ENCODE measurements at regions not wholly inside any gene's neighbourhood (a gene's known extent, or its start where the extent isn't known, plus 50 kb on each side); places are given as distances from the start of the nearest gene placed in this dataset.

- Histone ChIP-seq H3K36me3 (no peaks in the 10 kb centered on the region), H3K4me3 (no peak overlapping the region), H3K4me1 (no peaks in the 10 kb centered on the region), H3K27ac (no peak overlapping the region), H3K27me3 (no peaks in the 10 kb centered on the region), H3K9me3 (peaks cover 0 to 8% (median 0%) of the 10 kb centered on the region in 4 donors)
- no peak for DNase-seq (ENCODE audit: low spot score in 2 of 2)
- WGBS, 2 donors: 65 to 67% methylated on average over 2 of the region's 2 CpGs
- TF ChIP-seq EP300 (IDR thresholded peaks at IDR 0.05) (no peak), CTCF (IDR thresholded peaks at IDR 0.05) (no peak), POLR2A (IDR thresholded peaks at IDR 0.05) (no peak)
Observed at GRCh38 chr18:72407048-72407447, 137.1 kb downstream of the CBLN2 start.

GRCh38 chr18:72391951-72392350 lies 152.2 kb downstream of the CBLN2 start:
- Histone ChIP-seq H3K27ac (no peak overlapping the region), H3K9me3 (no peaks in the 10 kb centered on the region), H3K4me1 (no peaks in the 10 kb centered on the region), H3K27me3 (no peaks in the 10 kb centered on the region), H3K36me3 (no peaks in the 10 kb centered on the region), H3K4me3 (no peak overlapping the region)
- TF ChIP-seq POLR2A (IDR thresholded peaks at IDR 0.05) (no peak), CTCF (IDR thresholded peaks at IDR 0.05) (no peak), EP300 (IDR thresholded peaks at IDR 0.05) (no peak)
- 40 to 48% methylated on average over 1 of the region's 1 CpG for WGBS, 2 donors
- no peak for DNase-seq (ENCODE audit: low spot score in 2 of 2)

DNA sequence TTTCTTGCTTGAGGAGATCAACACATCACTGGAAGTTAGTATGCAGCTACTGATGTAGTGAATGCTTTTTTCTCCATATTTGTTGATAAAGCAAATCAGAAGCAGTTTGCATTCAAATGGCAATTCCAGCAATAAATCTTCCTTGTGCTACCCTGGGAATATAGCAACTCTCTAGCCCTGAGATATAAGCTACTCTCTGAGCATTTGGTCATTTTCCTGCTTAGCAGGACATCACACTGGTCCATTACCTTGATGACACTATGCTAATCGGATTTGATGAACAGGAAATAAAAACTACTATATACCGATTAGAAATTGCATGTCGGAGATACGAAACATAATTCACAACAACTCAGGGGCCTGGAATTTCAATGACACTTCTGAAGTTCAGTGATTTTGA lies 152.7 kb downstream of the CBLN2 start:
- Histone ChIP-seq H3K9me3 (no peaks in the 10 kb centered on the region), H3K36me3 (no peaks in the 10 kb centered on the region), H3K4me1 (no peaks in the 10 kb centered on the region), H3K27ac (no peak overlapping the region), H3K4me3 (no peak overlapping the region), H3K27me3 (no peaks in the 10 kb centered on the region)
- TF ChIP-seq POLR2A (IDR thresholded peaks at IDR 0.05): no peak
- no peak for TF ChIP-seq EP300 (IDR thresholded peaks at IDR 0.05)
- TF ChIP-seq CTCF (IDR thresholded peaks at IDR 0.05): no peak
- DNase-seq (ENCODE audit: low spot score in 2 of 2): no peak
- 93% methylated on average over 4 of the region's 4 CpGs for WGBS, 2 donors

- Histone ChIP-seq H3K27ac (no peak overlapping the region), H3K36me3 (no peaks in the 10 kb centered on the region), H3K27me3 (no peaks in the 10 kb centered on the region), H3K4me3 (no peak overlapping the region), H3K9me3 (no peaks in the 10 kb centered on the region), H3K4me1 (no peaks in the 10 kb centered on the region)
- DNase-seq (ENCODE audit: low spot score in 2 of 2): no peak
- TF ChIP-seq EP300 (IDR thresholded peaks at IDR 0.05) (no peak), CTCF (IDR thresholded peaks at IDR 0.05) (no peak), POLR2A (IDR thresholded peaks at IDR 0.05) (no peak)
- 46 to 54% methylated on average over 4 of the region's 4 CpGs for WGBS, 2 donors
Observed at GRCh38 chr18:72378016-72378415, 166.1 kb downstream of the CBLN2 start.

DNA sequence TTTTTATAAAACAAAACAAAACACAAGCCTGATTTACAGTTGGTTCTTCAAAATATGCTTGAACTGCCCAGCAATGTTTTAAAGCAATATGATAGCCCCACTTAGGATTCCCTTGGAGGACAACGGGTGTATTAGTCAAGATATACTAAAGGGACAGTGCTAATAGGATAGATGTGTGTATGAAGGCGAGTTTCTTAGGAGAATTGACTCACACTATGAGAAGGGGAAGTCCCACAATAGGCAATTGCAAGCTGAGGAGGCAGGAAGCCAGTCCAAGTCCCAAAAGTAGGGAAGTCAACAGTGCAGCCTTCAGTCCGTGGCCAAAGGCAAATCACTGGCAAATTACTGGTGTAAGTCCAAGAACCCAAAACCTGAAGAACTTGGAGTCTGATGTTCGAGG lies 167.9 kb downstream of the CBLN2 start:
- no peak for DNase-seq (ENCODE audit: low spot score in 2 of 2)
- 62 to 68% methylated on average over 4 of the region's 4 CpGs for WGBS, 2 donors

More for the DNA sequence above, 167.9 kb downstream of the CBLN2 start:
- no peak for TF ChIP-seq POLR2A (IDR thresholded peaks at IDR 0.05)
- no peak for TF ChIP-seq EP300 (IDR thresholded peaks at IDR 0.05)
- no peak for TF ChIP-seq CTCF (IDR thresholded peaks at IDR 0.05)
- H3K36me3 ChIP-seq: no peaks in the 10 kb centered on the region
- H3K4me3 ChIP-seq: no peak overlapping the region
- H3K27me3 ChIP-seq: no peaks in the 10 kb centered on the region
- H3K27ac ChIP-seq: no peak overlapping the region
- no peaks in the 10 kb centered on the region for H3K4me1 ChIP-seq
- no peaks in the 10 kb centered on the region for H3K9me3 ChIP-seq

Data from tibial nerve (tissue), 4 donors.